ENCODE measurements at regions not wholly inside any gene's neighbourhood (a gene's known extent, or its start where the extent isn't known, plus 50 kb on each side); places are given as distances from the start of the nearest gene placed in this dataset.

DNA sequence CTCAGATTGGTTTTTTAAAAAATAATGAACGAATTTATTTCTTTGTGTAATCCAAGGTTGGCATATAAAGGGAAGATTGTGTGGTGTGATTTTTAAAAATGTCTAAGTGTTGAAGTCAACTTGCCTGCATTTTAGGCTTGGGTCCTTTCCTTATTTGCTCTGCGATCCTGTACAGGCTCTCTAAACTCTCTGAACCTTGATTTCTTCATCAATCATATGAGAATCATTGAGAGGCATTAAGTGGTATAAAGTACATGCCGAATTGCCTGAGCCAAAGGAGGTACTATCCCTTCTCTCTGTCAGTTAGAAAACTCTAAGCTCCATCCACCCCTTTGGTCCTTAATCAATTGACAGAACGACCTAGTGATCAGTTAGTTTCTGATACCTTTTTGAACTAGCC is 440.4 kb upstream of the MEX3C start:
- TF ChIP-seq, protein P1, sequence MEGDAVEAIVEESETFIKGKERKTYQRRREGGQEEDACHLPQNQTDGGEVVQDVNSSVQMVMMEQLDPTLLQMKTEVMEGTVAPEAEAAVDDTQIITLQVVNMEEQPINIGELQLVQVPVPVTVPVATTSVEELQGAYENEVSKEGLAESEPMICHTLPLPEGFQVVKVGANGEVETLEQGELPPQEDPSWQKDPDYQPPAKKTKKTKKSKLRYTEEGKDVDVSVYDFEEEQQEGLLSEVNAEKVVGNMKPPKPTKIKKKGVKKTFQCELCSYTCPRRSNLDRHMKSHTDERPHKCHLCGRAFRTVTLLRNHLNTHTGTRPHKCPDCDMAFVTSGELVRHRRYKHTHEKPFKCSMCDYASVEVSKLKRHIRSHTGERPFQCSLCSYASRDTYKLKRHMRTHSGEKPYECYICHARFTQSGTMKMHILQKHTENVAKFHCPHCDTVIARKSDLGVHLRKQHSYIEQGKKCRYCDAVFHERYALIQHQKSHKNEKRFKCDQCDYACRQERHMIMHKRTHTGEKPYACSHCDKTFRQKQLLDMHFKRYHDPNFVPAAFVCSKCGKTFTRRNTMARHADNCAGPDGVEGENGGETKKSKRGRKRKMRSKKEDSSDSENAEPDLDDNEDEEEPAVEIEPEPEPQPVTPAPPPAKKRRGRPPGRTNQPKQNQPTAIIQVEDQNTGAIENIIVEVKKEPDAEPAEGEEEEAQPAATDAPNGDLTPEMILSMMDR (IDR thresholded peaks at IDR 0.05; ENCODE audit: borderline replicate concordance, extremely low read depth, low read length, poor library complexity, severe bottlenecking), result no peak
- no peak for TF ChIP-seq EZH2 (IDR thresholded peaks at IDR 0.05; ENCODE audit: borderline replicate concordance, low read depth, low read length, severe bottlenecking)
